GM10266 (cell line): ENCODE measurements at regions not wholly inside any gene's neighbourhood (a gene's known extent, or its start where the extent isn't known, plus 50 kb on each side); places are given as distances from the start of the nearest gene placed in this dataset.

Source experiments
- DNase-seq: peaks from one replicate; pipeline ENCODE4 v3.0.0; 2012; ENCODE audit errors: extremely low spot score
- TF ChIP-seq, protein P1 (sequence below): IDR thresholded peaks from 2 replicates; pipeline ENCODE4 v1.5.1; 2012; ENCODE audit warnings: mild to moderate bottlenecking, low read depth; ENCODE audit not compliant: control insufficient read depth, insufficient read depth; ENCODE audit errors: missing control alignments

DNA sequence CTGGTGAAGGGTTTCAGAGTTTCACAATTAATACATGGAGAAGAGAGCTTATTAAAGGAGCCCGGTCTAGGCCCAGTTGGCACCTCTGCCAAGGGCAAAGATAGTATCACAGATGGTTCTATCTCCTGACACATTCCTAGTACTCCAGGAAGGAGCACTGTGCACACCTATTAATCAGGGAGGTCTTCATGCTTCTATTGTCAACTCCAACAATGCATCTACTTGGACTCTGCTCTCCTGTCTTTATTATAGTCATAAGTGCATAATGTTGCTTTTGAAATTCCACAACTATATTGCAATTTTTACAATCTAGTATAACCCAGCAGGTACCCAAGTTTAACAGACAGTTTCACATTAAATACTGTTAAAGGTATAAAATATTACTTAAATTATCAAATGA is 174.5 kb upstream of the TSC22D1 start:
- TF ChIP-seq, protein P1, sequence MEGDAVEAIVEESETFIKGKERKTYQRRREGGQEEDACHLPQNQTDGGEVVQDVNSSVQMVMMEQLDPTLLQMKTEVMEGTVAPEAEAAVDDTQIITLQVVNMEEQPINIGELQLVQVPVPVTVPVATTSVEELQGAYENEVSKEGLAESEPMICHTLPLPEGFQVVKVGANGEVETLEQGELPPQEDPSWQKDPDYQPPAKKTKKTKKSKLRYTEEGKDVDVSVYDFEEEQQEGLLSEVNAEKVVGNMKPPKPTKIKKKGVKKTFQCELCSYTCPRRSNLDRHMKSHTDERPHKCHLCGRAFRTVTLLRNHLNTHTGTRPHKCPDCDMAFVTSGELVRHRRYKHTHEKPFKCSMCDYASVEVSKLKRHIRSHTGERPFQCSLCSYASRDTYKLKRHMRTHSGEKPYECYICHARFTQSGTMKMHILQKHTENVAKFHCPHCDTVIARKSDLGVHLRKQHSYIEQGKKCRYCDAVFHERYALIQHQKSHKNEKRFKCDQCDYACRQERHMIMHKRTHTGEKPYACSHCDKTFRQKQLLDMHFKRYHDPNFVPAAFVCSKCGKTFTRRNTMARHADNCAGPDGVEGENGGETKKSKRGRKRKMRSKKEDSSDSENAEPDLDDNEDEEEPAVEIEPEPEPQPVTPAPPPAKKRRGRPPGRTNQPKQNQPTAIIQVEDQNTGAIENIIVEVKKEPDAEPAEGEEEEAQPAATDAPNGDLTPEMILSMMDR, result no peak
- DNase-seq, result no peak

DNA sequence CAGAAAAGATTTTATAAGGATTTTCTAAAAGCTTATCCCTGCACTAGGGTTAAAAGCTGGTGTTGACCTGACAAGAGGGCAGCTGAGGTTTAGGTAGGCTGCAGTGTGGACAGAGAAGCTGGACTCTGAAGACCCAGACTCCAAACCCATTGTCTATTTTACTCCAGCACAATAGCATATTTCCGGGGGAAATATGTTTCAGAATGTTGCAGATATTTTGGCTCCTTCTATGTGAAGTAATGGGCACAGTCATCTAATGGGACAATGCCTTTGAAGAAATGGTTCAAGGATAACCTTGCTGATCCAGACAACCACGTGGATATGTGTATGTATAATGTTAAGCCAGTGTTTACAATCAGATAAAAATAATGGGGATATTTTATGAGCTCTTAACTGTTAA is 173.8 kb upstream of the TSC22D1 start:
- TF ChIP-seq, protein P1, result no peak
- DNase-seq, result no peak

DNA sequence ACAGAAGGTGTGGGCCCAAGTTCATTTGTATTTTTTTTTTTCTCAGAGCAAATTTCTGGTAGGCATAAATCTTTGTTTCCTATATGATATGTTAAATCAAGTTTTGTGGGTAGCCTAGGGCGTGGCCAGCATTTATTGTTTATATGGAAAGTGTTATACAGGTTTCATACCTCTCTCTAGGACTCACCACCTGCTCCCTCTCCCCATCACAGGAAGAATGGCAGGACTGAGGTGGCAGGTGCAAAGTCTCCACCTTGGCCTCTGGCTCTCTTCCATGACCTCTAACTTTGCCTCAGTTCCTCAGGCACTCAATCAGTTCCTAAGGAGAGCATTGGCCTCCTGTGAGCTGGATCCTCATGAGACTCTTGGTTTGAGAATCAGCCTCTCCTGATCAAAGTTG is 172.3 kb upstream of the TSC22D1 start:
- TF ChIP-seq, protein P1, result no peak
- DNase-seq, result no peak

DNA sequence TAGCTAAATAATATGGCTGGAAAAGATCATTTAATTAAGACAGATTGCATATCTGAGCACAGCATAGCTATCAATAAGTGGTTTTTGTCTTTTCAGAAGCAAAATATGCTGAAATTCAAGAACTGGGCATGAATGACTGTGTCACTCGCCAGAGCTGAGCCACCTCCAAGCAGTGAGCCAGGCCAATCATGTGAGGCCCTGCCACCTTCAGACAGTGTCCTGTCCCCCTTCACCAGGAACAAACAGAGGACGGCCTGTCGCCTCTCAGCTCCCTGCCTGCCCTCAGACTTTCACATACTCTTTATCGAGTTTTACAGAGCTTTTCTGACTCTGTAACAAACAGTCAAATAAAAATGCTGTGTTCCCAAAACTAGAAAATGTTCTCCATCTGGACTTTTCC is 171.0 kb upstream of the TSC22D1 start:
- TF ChIP-seq, protein P1, result no peak
- no peak for DNase-seq

DNA sequence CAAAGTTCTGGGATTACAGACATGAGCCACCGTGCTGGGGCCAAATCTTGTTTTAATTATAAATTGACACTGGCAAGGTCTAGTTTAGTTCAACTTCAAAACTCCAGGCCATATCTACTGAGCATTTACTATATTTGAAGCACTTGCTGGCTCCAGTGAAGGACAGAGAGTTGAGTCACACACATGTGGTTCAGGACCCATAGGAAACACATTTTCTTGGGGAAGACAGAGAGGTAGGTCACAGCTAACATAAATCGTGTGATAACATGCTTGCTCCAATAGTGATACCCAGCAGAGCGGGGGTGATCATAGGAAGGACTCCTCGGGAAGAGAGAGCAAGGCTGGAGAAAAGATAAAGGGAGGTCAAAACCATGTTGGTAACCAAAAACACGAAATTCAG is 170.6 kb upstream of the TSC22D1 start:
- TF ChIP-seq, protein P1, result no peak

DNA sequence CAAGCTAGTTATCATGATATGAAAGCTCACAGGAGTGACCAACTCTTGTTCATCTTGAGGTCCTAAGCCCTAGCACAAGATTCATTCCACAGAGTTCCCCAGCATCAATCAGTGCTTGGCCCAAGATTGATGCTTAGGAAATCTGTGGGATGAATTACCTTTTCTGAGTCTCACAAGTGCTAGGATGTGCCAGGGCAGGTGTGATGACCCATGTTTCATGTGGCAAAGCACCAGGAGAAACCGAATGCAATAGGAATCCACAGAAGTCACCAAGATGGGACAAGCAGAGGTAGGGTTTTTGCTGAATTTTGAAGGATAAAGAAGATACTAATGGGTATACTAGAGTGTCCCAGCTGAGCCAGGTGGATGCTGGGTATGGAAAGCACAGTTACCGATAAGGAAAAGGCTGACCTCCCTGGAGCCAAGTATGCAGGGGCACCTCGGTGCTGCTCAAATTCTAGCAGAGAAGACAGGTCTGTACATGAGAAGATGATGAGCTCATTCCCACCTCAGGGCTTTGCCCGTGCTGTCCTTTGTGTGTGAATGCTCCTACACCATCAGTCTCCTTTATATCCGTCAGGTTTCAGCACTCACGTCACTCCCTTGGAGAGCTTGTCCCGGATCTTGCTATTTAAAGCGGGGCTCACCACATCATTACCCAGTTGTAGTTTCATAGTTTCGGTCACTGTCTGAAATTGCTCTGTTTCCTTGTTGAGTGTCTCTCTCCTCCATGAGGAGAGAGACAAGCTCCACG is 168.9 kb upstream of the TSC22D1 start:
- no peak for DNase-seq
- TF ChIP-seq, protein P1, result no peak

More for the DNA sequence above, 170.6 kb upstream of the TSC22D1 start:
- DNase-seq, result no peak

DNA sequence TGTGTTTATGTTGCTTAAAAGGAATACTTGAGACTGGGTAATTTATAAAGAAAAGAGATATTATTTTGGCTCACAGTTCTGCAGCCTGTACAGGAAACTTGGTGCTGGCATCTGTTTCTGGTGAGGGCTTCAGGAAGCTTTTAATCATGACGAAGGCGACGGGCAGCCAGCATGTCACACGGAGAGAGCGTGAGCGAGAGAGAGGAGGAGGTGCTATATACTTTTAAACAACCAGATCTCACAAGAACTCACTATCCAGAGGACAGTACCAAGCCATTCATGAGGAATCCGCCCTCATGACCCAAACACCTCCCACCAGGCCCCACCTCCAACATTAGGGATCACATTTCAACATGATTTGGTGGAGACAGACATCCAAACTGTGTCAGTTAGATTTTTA is 163.4 kb upstream of the TSC22D1 start:
- DNase-seq, result no peak
- TF ChIP-seq, protein P1, result no peak
